ENCODE measurements at regions not wholly inside any gene's neighbourhood (a gene's known extent, or its start where the extent isn't known, plus 50 kb on each side); places are given as distances from the start of the nearest gene placed in this dataset.

DNA sequence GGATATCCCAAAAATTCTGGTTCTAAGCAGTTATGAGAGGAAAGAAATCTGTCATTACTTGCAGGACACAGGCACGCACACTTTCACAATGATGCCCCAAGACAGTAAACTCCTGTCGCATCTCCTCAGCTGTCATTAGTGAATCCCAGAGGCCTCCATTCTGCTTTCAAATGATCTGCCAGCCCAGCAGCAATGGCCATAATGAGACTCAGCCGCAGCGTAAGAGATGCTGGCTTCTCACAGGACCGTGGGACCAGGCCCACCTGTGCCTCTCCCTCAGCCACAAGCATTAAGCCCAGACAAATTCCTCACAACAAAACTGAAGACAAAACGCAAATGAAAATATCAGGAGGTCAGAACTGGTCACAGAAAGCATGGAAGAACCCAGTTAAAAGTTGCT lies 98.0 kb upstream of the VLDLR start:
- Histone ChIP-seq H3K4me3 (ENCODE audit: low read depth, low read length) (no peak overlapping the region), H3K27ac (ENCODE audit: extremely low read depth, low read depth, low read length) (no peak overlapping the region), H3K9me3 (ENCODE audit: control insufficient read depth, insufficient read depth, low read depth, low read length) (no peaks in the 10 kb centered on the region), H3K36me3 (ENCODE audit: control insufficient read depth in 2 of 2, insufficient read depth in 1 of 2, low read length in 2 of 2) (no peaks in the 10 kb centered on the region), H3K4me1 (ENCODE audit: control insufficient read depth, insufficient read depth, low read length) (no peaks in the 10 kb centered on the region)
- CTCF ChIA-PET = interaction anchor here (0.5 kb wide), 1 partner anchor 174 kb away, joined by 3 read pairs; no protein-coding TSS in a partner anchor
- POLR2A ChIA-PET = no interaction called here
- TF ChIP-seq, protein P1, sequence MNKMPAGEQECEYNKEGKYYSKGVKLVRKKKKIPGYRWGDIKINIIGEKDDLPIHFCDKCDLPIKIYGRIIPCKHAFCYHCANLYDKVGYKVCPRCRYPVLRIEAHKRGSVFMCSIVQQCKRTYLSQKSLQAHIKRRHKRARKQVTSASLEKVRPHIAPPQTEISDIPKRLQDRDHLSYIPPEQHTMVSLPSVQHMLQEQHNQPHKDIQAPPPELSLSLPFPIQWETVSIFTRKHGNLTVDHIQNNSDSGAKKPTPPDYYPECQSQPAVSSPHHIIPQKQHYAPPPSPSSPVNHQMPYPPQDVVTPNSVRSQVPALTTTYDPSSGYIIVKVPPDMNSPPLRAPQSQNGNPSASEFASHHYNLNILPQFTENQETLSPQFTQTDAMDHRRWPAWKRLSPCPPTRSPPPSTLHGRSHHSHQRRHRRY (tag by site-specific recombination; IDR thresholded peaks at IDR 0.05) = no peak
- TF ChIP-seq REPIN1 (tag by site-specific recombination; IDR thresholded peaks at IDR 0.05; ENCODE audit: low read depth) = no peak
- TF ChIP-seq AEBP2 (tag by site-specific recombination; IDR thresholded peaks at IDR 0.05; ENCODE audit: borderline replicate concordance) = no peak
- TF ChIP-seq, protein P2, sequence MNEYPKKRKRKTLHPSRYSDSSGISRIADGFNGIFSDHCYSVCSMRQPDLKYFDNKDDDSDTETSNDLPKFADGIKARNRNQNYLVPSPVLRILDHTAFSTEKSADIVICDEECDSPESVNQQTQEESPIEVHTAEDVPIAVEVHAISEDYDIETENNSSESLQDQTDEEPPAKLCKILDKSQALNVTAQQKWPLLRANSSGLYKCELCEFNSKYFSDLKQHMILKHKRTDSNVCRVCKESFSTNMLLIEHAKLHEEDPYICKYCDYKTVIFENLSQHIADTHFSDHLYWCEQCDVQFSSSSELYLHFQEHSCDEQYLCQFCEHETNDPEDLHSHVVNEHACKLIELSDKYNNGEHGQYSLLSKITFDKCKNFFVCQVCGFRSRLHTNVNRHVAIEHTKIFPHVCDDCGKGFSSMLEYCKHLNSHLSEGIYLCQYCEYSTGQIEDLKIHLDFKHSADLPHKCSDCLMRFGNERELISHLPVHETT (tag by site-specific recombination; IDR thresholded peaks at IDR 0.05) = no peak

GRCh38 chr9:2524601-2525000 lies 97.0 kb upstream of the VLDLR start:
- POLR2A ChIA-PET = no interaction called here

GRCh38 chr9:2525147-2525546 lies 96.4 kb upstream of the VLDLR start:
- CTCF ChIA-PET = no interaction called here
- Histone ChIP-seq H3K9me3 (ENCODE audit: control insufficient read depth, insufficient read depth, low read depth, low read length) (no peaks in the 10 kb centered on the region), H3K4me1 (ENCODE audit: control insufficient read depth, insufficient read depth, low read length) (no peaks in the 10 kb centered on the region), H3K4me3 (ENCODE audit: low read depth, low read length) (no peak overlapping the region), H3K36me3 (ENCODE audit: control insufficient read depth in 2 of 2, insufficient read depth in 1 of 2, low read length in 2 of 2) (no peaks in the 10 kb centered on the region), H3K27ac (ENCODE audit: extremely low read depth, low read depth, low read length) (no peak overlapping the region)
- POLR2A ChIA-PET = no interaction called here
- no peak for TF ChIP-seq ZNF530 (tag by site-specific recombination; IDR thresholded peaks at IDR 0.05; ENCODE audit: low read depth)
- no peak for TF ChIP-seq ZBTB8A (tag by site-specific recombination; IDR thresholded peaks at IDR 0.05)

More at GRCh38 chr9:2524601-2525000, 97.0 kb upstream of the VLDLR start:
- CTCF ChIA-PET = no interaction called here
- TF ChIP-seq ZNF132 (tag by site-specific recombination; IDR thresholded peaks at IDR 0.05; ENCODE audit: borderline replicate concordance) (no peak), ZNF560 (tag by site-specific recombination; IDR thresholded peaks at IDR 0.05; ENCODE audit: borderline replicate concordance) (no peak)
- Histone ChIP-seq H3K4me3 (ENCODE audit: low read depth, low read length) (no peak overlapping the region), H3K9me3 (ENCODE audit: control insufficient read depth, insufficient read depth, low read depth, low read length) (no peaks in the 10 kb centered on the region), H3K27ac (ENCODE audit: extremely low read depth, low read depth, low read length) (no peak overlapping the region), H3K36me3 (ENCODE audit: control insufficient read depth in 2 of 2, insufficient read depth in 1 of 2, low read length in 2 of 2) (no peaks in the 10 kb centered on the region), H3K4me1 (ENCODE audit: control insufficient read depth, insufficient read depth, low read length) (no peaks in the 10 kb centered on the region)

GRCh38 chr9:2526071-2526828 lies 95.3 kb upstream of the VLDLR start:
- Histone ChIP-seq H3K9me3 (ENCODE audit: control insufficient read depth, insufficient read depth, low read depth, low read length) (no peaks in the 10 kb centered on the region), H3K27ac (ENCODE audit: extremely low read depth, low read depth, low read length) (no peak overlapping the region), H3K36me3 (ENCODE audit: control insufficient read depth in 2 of 2, insufficient read depth in 1 of 2, low read length in 2 of 2) (no peaks in the 10 kb centered on the region), H3K4me3 (ENCODE audit: low read depth, low read length) (no peak overlapping the region), H3K4me1 (ENCODE audit: control insufficient read depth, insufficient read depth, low read length) (no peaks in the 10 kb centered on the region)
- ChIA-PET POLR2A (no interaction called here), CTCF (no interaction called here)
- TF ChIP-seq ZNF580 (tag by site-specific recombination; IDR thresholded peaks at IDR 0.05) (no peak), ZSCAN23 (tag by site-specific recombination; IDR thresholded peaks at IDR 0.05) (no peak), FEZF1 (tag by site-specific recombination; IDR thresholded peaks at IDR 0.05) (no peak), GLIS2 (tag by site-specific recombination; IDR thresholded peaks at IDR 0.05) (no peak)
